Stomach (tissue), 8 donors: ENCODE measurements at regions not wholly inside any gene's neighbourhood (a gene's known extent, or its start where the extent isn't known, plus 50 kb on each side); places are given as distances from the start of the nearest gene placed in this dataset.

Experiments
- DNase-seq, 2 donors: peaks; one replicate each; pipeline versions ENCODE4 v3.0.0 to v3.0.0-alpha.2; 2013 to 2019
- H3K27ac ChIP-seq, 5 donors: fragments of 200-600 bp in 4 of 5; sonication (generic) in 4 of 5; one replicate each; pipeline ENCODE4 v1.5.1; 2013 to 2019; ENCODE audit warnings: mild to moderate bottlenecking in 1 of 5, moderate library complexity in 1 of 5
- H3K27me3 ChIP-seq, 3 donors: fragments of 200-600 bp; sonication (generic); one replicate each; pipeline ENCODE4 v1.5.1; 2017 to 2019; ENCODE audit warnings: mixed run types in 1 of 3
- H3K36me3 ChIP-seq, 4 donors: fragments of 200-600 bp; sonication (generic); 1 replicate in 3 of 4; 2 replicates in 1 of 4; pipeline ENCODE4 v1.5.1; 2016 to 2019
- H3K4me1 ChIP-seq, 4 donors: fragments of 200-600 bp; sonication (generic); one replicate each; pipeline ENCODE4 v1.5.1; 2016 to 2019
- H3K4me3 ChIP-seq, 4 donors: fragments of 200-600 bp; sonication (generic) in 3 of 4; one replicate each; pipeline ENCODE4 v1.5.1; 2016 to 2019; ENCODE audit warnings: mild to moderate bottlenecking in 1 of 4
- H3K9me3 ChIP-seq, 4 donors: fragments of 200-600 bp; sonication (generic); one replicate each; pipeline ENCODE4 v1.5.1; 2016 to 2019
- EP300 ChIP-seq: sonication (generic); formaldehyde crosslinking; IDR thresholded peaks from one replicate; pipeline ENCODE4 v1.6.1; 2017; ENCODE audit warnings: antibody characterized with exemption
- POLR2A ChIP-seq, 4 donors: fragments of 450-650 bp; IDR thresholded peaks; one replicate each; pipeline ENCODE4 v1.6.1; 2016; ENCODE audit warnings: antibody characterized with exemption in 4 of 4, control low read depth in 2 of 4, mild to moderate bottlenecking in 1 of 4, moderate library complexity in 1 of 4
- POLR2AphosphoS5 ChIP-seq, 3 donors: sonication (generic); formaldehyde crosslinking; IDR thresholded peaks; one replicate each; pipeline ENCODE4 v1.6.1; 2016; ENCODE audit warnings: antibody characterized with exemption in 3 of 3
- WGBS, 5 donors: extraction: QIAGEN DNeasy Blood & Tissue Kit in 3 of 5; methylation state at CpG; one replicate each; pipeline versions ENCODE4 v1.1.5 to v1.1.7; 2013 to 2018; 5-methylcytosine and 5-hydroxymethylcytosine counted together
- intact Hi-C: fragments of 100-400 bp; cut with DNase I; formaldehyde crosslinking; loops from one replicate; pipeline ENCODE4 v1.15.1; 2023; ENCODE audit warnings: low total_unique reads
- TF ChIP-seq, protein P1 (sequence below), 7 experiments: fragments of 450-650 bp in 4 of 7; fragments of 200-600 bp in 3 of 7; sonication (generic) in 3 of 7; IDR thresholded peaks; one replicate each; pipeline ENCODE4 v1.5.1; 2016 to 2019; ENCODE audit warnings: antibody characterized with exemption in 7 of 7, control low read depth in 2 of 7, mild to moderate bottlenecking in 1 of 7
- donor health status: healthy with polysubstance abuse.
- donor health status: Bipolar disorder and iron deficiency.
- donor health status: healthy.

DNA sequence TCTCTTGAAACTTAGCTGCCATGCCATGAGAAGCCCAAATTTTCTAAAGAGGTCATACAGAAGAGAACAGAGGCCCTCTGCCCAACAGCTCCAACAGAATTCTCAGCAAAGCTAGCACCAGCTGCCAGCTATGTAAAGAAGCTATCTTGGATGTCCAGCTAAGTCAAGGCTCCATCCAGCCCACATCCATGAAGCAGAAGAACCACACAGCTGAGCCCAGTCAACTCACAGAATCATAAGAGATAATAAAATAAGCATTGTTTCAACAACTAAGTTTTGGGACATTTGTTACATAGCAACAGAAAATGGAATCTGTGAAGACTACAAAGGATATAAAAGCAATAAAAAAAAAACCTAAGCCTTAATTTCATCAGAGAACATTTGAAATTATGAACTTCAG, 434.3 kb downstream of the TXNL1 start:
- no peaks in the 10 kb centered on the region for H3K36me3 ChIP-seq
- TF ChIP-seq POLR2A (IDR thresholded peaks at IDR 0.05) (no peak), POLR2AphosphoS5 (IDR thresholded peaks at IDR 0.05) (no peak), EP300 (no peak)
- TF ChIP-seq, protein P1, sequence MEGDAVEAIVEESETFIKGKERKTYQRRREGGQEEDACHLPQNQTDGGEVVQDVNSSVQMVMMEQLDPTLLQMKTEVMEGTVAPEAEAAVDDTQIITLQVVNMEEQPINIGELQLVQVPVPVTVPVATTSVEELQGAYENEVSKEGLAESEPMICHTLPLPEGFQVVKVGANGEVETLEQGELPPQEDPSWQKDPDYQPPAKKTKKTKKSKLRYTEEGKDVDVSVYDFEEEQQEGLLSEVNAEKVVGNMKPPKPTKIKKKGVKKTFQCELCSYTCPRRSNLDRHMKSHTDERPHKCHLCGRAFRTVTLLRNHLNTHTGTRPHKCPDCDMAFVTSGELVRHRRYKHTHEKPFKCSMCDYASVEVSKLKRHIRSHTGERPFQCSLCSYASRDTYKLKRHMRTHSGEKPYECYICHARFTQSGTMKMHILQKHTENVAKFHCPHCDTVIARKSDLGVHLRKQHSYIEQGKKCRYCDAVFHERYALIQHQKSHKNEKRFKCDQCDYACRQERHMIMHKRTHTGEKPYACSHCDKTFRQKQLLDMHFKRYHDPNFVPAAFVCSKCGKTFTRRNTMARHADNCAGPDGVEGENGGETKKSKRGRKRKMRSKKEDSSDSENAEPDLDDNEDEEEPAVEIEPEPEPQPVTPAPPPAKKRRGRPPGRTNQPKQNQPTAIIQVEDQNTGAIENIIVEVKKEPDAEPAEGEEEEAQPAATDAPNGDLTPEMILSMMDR (IDR thresholded peaks at IDR 0.05), result no peak
- H3K4me1 ChIP-seq, result peaks cover 0 to 11% (median 7%) of the 10 kb centered on the region in 4 donors
- intact Hi-C loops, result no loop called here
- no peak overlapping the region for H3K27ac ChIP-seq
- no peak overlapping the region for H3K4me3 ChIP-seq
- H3K27me3 ChIP-seq, result no peaks in the 10 kb centered on the region
- DNase-seq, result no peak
- peaks cover 0 to 18% (median 13%) of the 10 kb centered on the region in 4 donors for H3K9me3 ChIP-seq

DNA sequence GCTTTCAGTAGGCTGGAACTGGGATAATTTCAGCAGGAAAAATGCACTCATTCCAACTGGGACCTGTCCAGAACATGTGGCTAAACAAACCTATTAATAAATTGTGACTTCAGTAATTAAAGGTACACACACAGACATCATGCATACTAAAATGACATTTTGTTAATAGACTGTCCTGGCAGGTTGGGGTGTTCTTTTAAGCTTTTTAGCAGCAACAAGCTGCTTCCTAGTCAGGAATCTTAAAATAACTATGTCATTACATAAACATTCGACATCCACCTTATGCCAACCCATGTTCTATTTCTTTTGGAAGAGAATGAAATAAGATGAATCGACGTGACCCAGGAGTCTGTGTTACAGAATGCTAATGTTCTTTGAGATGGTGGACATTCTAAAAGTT, 435.7 kb downstream of the TXNL1 start:
- Histone ChIP-seq H3K27ac (no peak overlapping the region), H3K36me3 (no peaks in the 10 kb centered on the region), H3K4me3 (no peak overlapping the region), H3K9me3 (peaks cover 0 to 18% (median 13%) of the 10 kb centered on the region in 4 donors), H3K27me3 (no peaks in the 10 kb centered on the region), H3K4me1 (peaks cover 0 to 11% (median 7%) of the 10 kb centered on the region in 4 donors)
- TF ChIP-seq, protein P1 (IDR thresholded peaks at IDR 0.05), result no peak
- no peak for TF ChIP-seq POLR2A (IDR thresholded peaks at IDR 0.05)
- TF ChIP-seq POLR2AphosphoS5 (IDR thresholded peaks at IDR 0.05), result no peak
- TF ChIP-seq EP300, result no peak
- WGBS, 5 donors, result 72 to 92% (median 73%) methylated on average over 3 of the region's 3 CpGs
- DNase-seq, result no peak
- intact Hi-C loops, result no loop called here

DNA sequence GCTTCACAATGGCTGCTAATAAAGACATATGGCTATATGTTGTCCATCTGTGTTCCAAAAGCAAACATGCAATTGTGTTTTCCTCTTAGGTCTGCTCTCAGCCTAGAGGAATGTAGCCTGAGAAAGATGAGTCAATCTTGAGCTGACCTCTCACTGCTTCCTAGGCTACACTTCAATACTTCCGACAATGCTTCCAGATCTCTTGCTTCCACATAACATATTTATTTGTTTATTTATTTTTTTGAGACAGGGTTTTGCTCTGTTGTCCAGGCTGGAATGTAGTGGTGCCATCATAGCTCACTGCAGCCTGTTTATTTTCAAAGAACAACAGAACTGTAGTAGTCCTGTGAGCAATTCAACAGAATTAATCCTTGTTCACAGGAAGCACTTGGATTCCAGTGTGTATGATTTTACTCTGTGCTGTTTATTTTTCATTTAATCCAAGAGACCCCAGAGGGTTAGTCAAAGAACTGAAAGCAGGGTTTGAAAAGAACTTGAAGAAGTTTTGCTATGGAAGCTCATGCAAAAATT, 437.9 kb downstream of the TXNL1 start:
- TF ChIP-seq POLR2AphosphoS5 (IDR thresholded peaks at IDR 0.05) (no peak), POLR2A (IDR thresholded peaks at IDR 0.05) (no peak), EP300 (no peak)
- TF ChIP-seq, protein P1 (IDR thresholded peaks at IDR 0.05), result no peak
- no peak overlapping the region for H3K4me3 ChIP-seq
- peak overlapping the region in 3 of 5 donors; percentile 8 to 59 (median 14) for H3K27ac ChIP-seq
- H3K36me3 ChIP-seq, result no peaks in the 10 kb centered on the region
- peaks cover 0 to 11% (median 7%) of the 10 kb centered on the region in 4 donors for H3K4me1 ChIP-seq
- peaks cover 0 to 18% (median 13%) of the 10 kb centered on the region in 4 donors for H3K9me3 ChIP-seq
- WGBS, 5 donors, result 65 to 81% (median 78%) methylated on average over 1 of the region's 1 CpG
- intact Hi-C loops, result no loop called here
- H3K27me3 ChIP-seq, result no peaks in the 10 kb centered on the region
- DNase-seq, result no peak

DNA sequence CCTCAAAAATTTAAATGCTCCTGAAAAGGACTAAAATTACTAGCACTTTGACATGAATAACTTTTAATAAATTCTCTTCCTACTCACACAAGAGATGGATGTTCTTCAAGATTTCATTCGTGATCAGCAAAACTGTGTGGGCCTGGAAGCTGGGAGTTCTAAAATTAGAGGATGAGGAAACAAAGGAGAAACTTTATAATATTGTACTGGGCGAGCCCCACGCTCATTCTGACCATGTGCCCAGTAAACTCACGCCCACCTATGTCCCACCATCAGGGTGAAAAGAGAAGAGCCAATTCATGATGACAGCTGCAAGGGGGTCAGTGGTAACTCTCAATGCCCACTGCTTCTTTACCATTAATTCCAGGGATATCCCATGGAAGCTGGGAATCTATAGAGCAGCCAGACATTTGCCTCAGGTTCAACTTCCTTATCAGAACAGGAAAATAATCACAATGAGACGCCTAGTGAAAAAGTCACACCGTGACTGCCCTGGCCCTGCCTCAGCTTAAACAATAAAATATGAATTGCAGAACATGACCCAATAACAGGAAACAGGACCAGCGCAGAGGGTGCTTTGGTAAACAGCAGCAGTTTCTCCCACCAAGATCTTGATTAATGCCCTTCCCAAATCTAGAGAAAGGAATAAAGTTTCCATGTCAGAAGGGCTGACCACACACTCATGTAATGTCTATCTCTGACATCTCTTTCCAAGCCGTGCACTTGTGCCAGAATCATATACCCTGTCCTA, 438.6 kb downstream of the TXNL1 start:
- no peak for DNase-seq

More for the DNA sequence above, 438.6 kb downstream of the TXNL1 start:
- Histone ChIP-seq H3K27ac (peak overlapping the region in 3 of 5 donors; percentile 8 to 59 (median 14)), H3K4me1 (peaks cover 0 to 11% (median 7%) of the 10 kb centered on the region in 4 donors), H3K9me3 (peaks cover 0 to 17% (median 12%) of the 10 kb centered on the region in 4 donors), H3K4me3 (no peak overlapping the region), H3K36me3 (no peaks in the 10 kb centered on the region), H3K27me3 (no peaks in the 10 kb centered on the region)
- intact Hi-C loops, result no loop called here
- WGBS, 5 donors, result 53 to 62% (median 55%) methylated on average over 8 of the region's 8 CpGs
- TF ChIP-seq POLR2AphosphoS5 (IDR thresholded peaks at IDR 0.05) (no peak), EP300 (no peak), POLR2A (IDR thresholded peaks at IDR 0.05) (no peak)
- TF ChIP-seq, protein P1 (IDR thresholded peaks at IDR 0.05), result no peak
